CD8-positive, alpha-beta memory T cell (primary cell): ENCODE measurements at regions not wholly inside any gene's neighbourhood (a gene's known extent, or its start where the extent isn't known, plus 50 kb on each side); places are given as distances from the start of the nearest gene placed in this dataset.

Experiments used
- CTCF ChIA-PET: fragments of 350-600 bp; sonication (Branson Sonifier 250); formaldehyde crosslinking; loops from one replicate; lab custom pipeline; 2021; ENCODE audit warnings: antibody characterized with exemption; lab: Charles Lee
- POLR2A ChIA-PET: fragments of 350-600 bp; sonication (Branson Sonifier 250); formaldehyde crosslinking; loops from one replicate; lab custom pipeline; 2021; ENCODE audit warnings: antibody characterized with exemption; lab: Charles Lee
- DNase-seq, 5 donors: peaks; one replicate each; pipeline versions ENCODE4 v3.0.0 to v3.0.0-alpha.2; 2020 to 2022; ENCODE audit warnings: mixed read lengths in 1 of 5
- H3K27ac ChIP-seq: one replicate; pipeline ENCODE4 v1.7.0; 2013; ENCODE audit warnings: low read depth, mild to moderate bottlenecking, low read length, moderate library complexity
- H3K27me3 ChIP-seq: 2 replicates; pipeline ENCODE4 v1.7.0; 2013; ENCODE audit warnings: low read length, mild to moderate bottlenecking; ENCODE audit not compliant: insufficient read depth, poor library complexity, severe bottlenecking
- H3K36me3 ChIP-seq: 2 replicates; pipeline ENCODE4 v1.7.0; 2013; ENCODE audit warnings: mild to moderate bottlenecking, low read length, moderate library complexity; ENCODE audit not compliant: insufficient read depth
- H3K4me1 ChIP-seq: 2 replicates; pipeline ENCODE4 v1.7.0; 2013; ENCODE audit warnings: mild to moderate bottlenecking, low read length, moderate library complexity; ENCODE audit not compliant: insufficient read depth
- H3K4me3 ChIP-seq: 2 replicates; pipeline ENCODE4 v1.7.0; 2013; ENCODE audit warnings: mild to moderate bottlenecking, low read length
- H3K9me3 ChIP-seq: 2 replicates; pipeline ENCODE4 v1.7.0; 2013; ENCODE audit warnings: mild to moderate bottlenecking, low read length
- H3K27ac Mint-ChIP-seq, 8 donors: one replicate each; pipeline ENCODE4 v1.8.0; 2020 to 2021; ENCODE audit warnings: mixed read lengths in 8 of 8, mild to moderate bottlenecking in 6 of 8, inconsistent platforms in 3 of 8, moderate library complexity in 3 of 8
- H3K27me3 Mint-ChIP-seq, 2 donors: one replicate each; pipeline ENCODE4 v1.8.0; 2020 to 2021; ENCODE audit warnings: mixed read lengths in 2 of 2, mild to moderate bottlenecking in 1 of 2, moderate library complexity in 1 of 2
- H3K36me3 Mint-ChIP-seq, 3 donors: one replicate each; pipeline ENCODE4 v1.8.0; 2020 to 2021; ENCODE audit warnings: mixed read lengths in 3 of 3, inconsistent platforms in 1 of 3, mild to moderate bottlenecking in 1 of 3
- H3K4me1 Mint-ChIP-seq, 3 donors: one replicate each; pipeline ENCODE4 v1.8.0; 2020 to 2021; ENCODE audit warnings: mixed read lengths in 3 of 3, inconsistent platforms in 1 of 3, mild to moderate bottlenecking in 1 of 3
- H3K4me3 Mint-ChIP-seq, 7 donors: one replicate each; pipeline ENCODE4 v1.8.0; 2020 to 2021; ENCODE audit warnings: mixed read lengths in 7 of 7, mild to moderate bottlenecking in 6 of 7, moderate library complexity in 4 of 7, inconsistent platforms in 2 of 7
- H3K9me3 Mint-ChIP-seq, 5 donors: one replicate each; pipeline ENCODE4 v1.8.0; 2020 to 2022; ENCODE audit warnings: mixed read lengths in 5 of 5, mild to moderate bottlenecking in 3 of 5, moderate library complexity in 2 of 5, inconsistent platforms in 1 of 5

DNA sequence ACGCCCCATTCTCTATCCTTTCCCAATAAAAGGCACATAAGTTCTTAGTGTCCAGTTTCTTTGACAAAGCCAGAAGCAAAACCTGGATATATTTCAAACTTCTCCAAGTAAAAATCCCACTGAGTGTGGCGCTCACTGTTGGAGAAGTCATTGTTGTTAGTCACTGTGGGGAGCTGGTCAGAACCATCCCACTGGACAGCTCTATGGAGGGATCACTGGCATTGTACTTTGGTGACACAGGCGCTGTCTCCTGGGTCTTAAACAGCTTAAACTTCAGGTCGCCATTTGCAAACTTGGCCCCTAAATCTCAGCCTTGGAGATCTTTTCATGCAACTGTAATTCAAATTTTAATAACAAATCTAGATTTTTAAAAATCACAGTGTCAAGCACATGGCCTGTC lies 111.5 kb upstream of the SLC24A3 start:
- ChIA-PET POLR2A (no interaction called here), CTCF (no interaction called here)
- Histone ChIP-seq H3K36me3 (no peaks in the 10 kb centered on the region), H3K4me1 (no peaks in the 10 kb centered on the region), H3K27ac (no peak overlapping the region), H3K4me3 (no peak overlapping the region), H3K27me3 (no peaks in the 10 kb centered on the region), H3K9me3 (no peaks in the 10 kb centered on the region)
- Mint-ChIP-seq H3K9me3 (no peaks in the 10 kb centered on the region), H3K27me3 (peaks cover 0 to 3% of the 10 kb centered on the region in 2 donors), H3K4me1 (no peaks in the 10 kb centered on the region), H3K27ac (no peak overlapping the region), H3K36me3 (no peaks in the 10 kb centered on the region), H3K4me3 (no peak overlapping the region)
- no peak for DNase-seq

GRCh38 chr20:19104186-19104585 lies 108.3 kb upstream of the SLC24A3 start:
- Mint-ChIP-seq H3K27ac (no peak overlapping the region), H3K4me3 (no peak overlapping the region), H3K9me3 (no peaks in the 10 kb centered on the region), H3K36me3 (no peaks in the 10 kb centered on the region), H3K27me3 (no peaks in the 10 kb centered on the region), H3K4me1 (no peaks in the 10 kb centered on the region)
- Histone ChIP-seq H3K36me3 (no peaks in the 10 kb centered on the region), H3K9me3 (no peaks in the 10 kb centered on the region), H3K4me3 (no peak overlapping the region), H3K4me1 (no peaks in the 10 kb centered on the region), H3K27ac (no peak overlapping the region), H3K27me3 (no peaks in the 10 kb centered on the region)
- CTCF ChIA-PET = no interaction called here
- POLR2A ChIA-PET = no interaction called here
- DNase-seq = no peak

- Histone ChIP-seq H3K27me3 (no peaks in the 10 kb centered on the region), H3K4me1 (no peaks in the 10 kb centered on the region), H3K9me3 (no peaks in the 10 kb centered on the region), H3K4me3 (no peak overlapping the region), H3K36me3 (no peaks in the 10 kb centered on the region), H3K27ac (no peak overlapping the region)
- ChIA-PET POLR2A (no interaction called here), CTCF (no interaction called here)
- no peaks in the 10 kb centered on the region for H3K4me1 Mint-ChIP-seq
- no peak for DNase-seq
- H3K4me3 Mint-ChIP-seq = no peak overlapping the region
- H3K9me3 Mint-ChIP-seq = no peaks in the 10 kb centered on the region
- peaks cover 0 to 4% of the 10 kb centered on the region in 2 donors for H3K27me3 Mint-ChIP-seq
- H3K27ac Mint-ChIP-seq = no peak overlapping the region
- no peaks in the 10 kb centered on the region for H3K36me3 Mint-ChIP-seq
These were observed 104.3 kb upstream of the SLC24A3 start for GRCh38 chr20:19108155-19108554.

DNA sequence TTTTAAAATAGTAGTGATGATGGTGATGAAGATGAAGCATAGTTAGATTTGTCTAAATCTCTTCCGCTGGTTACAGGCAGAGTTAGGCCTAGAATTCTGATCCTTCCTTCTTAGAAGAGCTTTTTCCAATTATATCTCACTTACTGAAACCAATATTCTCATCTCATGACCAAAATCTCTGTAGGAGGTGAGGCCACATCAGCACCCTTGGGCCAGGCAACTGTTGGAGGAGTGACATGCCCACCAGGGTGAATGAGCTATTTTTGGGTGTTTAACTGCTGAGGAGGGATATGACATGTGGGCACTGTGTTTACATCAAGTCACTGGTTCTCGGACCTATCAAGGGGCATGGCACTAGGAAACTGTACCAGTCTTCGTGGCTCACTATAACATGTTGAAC lies 102.2 kb upstream of the SLC24A3 start:
- Histone ChIP-seq H3K27ac (no peak overlapping the region), H3K4me3 (no peak overlapping the region), H3K36me3 (no peaks in the 10 kb centered on the region), H3K4me1 (no peaks in the 10 kb centered on the region), H3K9me3 (no peaks in the 10 kb centered on the region), H3K27me3 (no peaks in the 10 kb centered on the region)
- no peak for DNase-seq
- H3K27ac Mint-ChIP-seq = peak overlapping the region in 1 of 8 donors; percentile 14
- no peak overlapping the region for H3K4me3 Mint-ChIP-seq
- CTCF ChIA-PET = no interaction called here
- peaks cover 0 to 4% of the 10 kb centered on the region in 2 donors for H3K27me3 Mint-ChIP-seq
- H3K4me1 Mint-ChIP-seq = no peaks in the 10 kb centered on the region
- POLR2A ChIA-PET = no interaction called here
- H3K9me3 Mint-ChIP-seq = no peaks in the 10 kb centered on the region
- H3K36me3 Mint-ChIP-seq = no peaks in the 10 kb centered on the region

DNA sequence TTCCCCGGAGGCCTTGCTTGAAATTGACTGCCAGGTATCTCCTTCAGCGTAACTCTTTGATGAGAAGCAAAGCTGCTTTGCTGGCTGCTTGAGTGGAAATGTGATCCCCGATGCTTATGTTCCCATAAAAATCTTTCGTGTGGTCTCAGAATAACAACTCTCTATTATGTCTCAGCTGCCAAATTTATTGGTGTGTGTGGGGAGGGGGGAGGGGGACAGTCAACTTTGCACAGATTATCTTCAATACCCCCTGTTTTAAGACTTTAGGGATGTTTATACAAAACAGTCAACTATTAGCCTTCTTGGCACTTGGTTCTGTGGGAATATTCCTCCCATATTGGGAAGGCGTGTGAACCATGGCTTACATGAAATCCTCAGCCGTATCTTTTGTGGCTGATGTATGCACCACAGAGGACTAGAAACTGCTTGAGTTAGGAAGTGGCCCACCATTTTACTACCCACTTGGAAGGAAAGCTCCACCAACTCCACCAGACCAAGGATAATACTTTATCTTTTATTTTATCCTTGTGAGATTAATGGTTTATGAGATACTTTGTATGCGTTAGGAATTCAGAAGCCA lies 101.5 kb upstream of the SLC24A3 start:
- CTCF ChIA-PET = no interaction called here
- no peaks in the 10 kb centered on the region for H3K36me3 Mint-ChIP-seq
- Histone ChIP-seq H3K36me3 (no peaks in the 10 kb centered on the region), H3K27ac (no peak overlapping the region), H3K9me3 (no peaks in the 10 kb centered on the region), H3K27me3 (no peaks in the 10 kb centered on the region), H3K4me3 (no peak overlapping the region), H3K4me1 (no peaks in the 10 kb centered on the region)
- no peaks in the 10 kb centered on the region for H3K4me1 Mint-ChIP-seq
- DNase-seq = no peak
- H3K9me3 Mint-ChIP-seq = no peaks in the 10 kb centered on the region
- H3K27ac Mint-ChIP-seq = no peak overlapping the region
- H3K27me3 Mint-ChIP-seq = peaks cover 0 to 4% of the 10 kb centered on the region in 2 donors
- no peak overlapping the region for H3K4me3 Mint-ChIP-seq
- POLR2A ChIA-PET = no interaction called here

- no peaks in the 10 kb centered on the region for H3K36me3 Mint-ChIP-seq
- no peaks in the 10 kb centered on the region for H3K4me1 Mint-ChIP-seq
- no peaks in the 10 kb centered on the region for H3K9me3 Mint-ChIP-seq
- H3K36me3 ChIP-seq = no peaks in the 10 kb centered on the region
- ChIA-PET POLR2A (no interaction called here), CTCF (no interaction called here)
- no peaks in the 10 kb centered on the region for H3K27me3 ChIP-seq
- no peaks in the 10 kb centered on the region for H3K4me1 ChIP-seq
- H3K4me3 Mint-ChIP-seq = no peak overlapping the region
- H3K27me3 Mint-ChIP-seq = peaks cover 0 to 4% of the 10 kb centered on the region in 2 donors
- DNase-seq = no peak
- H3K4me3 ChIP-seq = no peak overlapping the region
- H3K27ac ChIP-seq = no peak overlapping the region
- H3K27ac Mint-ChIP-seq = no peak overlapping the region
- no peaks in the 10 kb centered on the region for H3K9me3 ChIP-seq
These were observed 99.6 kb upstream of the SLC24A3 start for GRCh38 chr20:19112828-19113227.

- no peak overlapping the region for H3K4me3 Mint-ChIP-seq
- peaks cover 0 to 4% of the 10 kb centered on the region in 2 donors for H3K27me3 Mint-ChIP-seq
These were observed 99.0 kb upstream of the SLC24A3 start for GRCh38 chr20:19113343-19113930.

GRCh38 chr20:19114410-19114809 lies 98.0 kb upstream of the SLC24A3 start:
- no peaks in the 10 kb centered on the region for H3K4me1 ChIP-seq
- H3K9me3 ChIP-seq = no peaks in the 10 kb centered on the region
- POLR2A ChIA-PET = no interaction called here
- H3K27me3 ChIP-seq = no peaks in the 10 kb centered on the region
- no peak overlapping the region for H3K27ac ChIP-seq
- no peak for DNase-seq
- no peak overlapping the region for H3K4me3 ChIP-seq
- no peaks in the 10 kb centered on the region for H3K36me3 ChIP-seq
- H3K4me3 Mint-ChIP-seq = no peak overlapping the region
- peaks cover 0 to 4% of the 10 kb centered on the region in 2 donors for H3K27me3 Mint-ChIP-seq
- CTCF ChIA-PET = interaction anchor here (0.7 kb wide), 1 partner anchor 1070 kb away, joined by 3 read pairs; no protein-coding TSS in a partner anchor
- H3K9me3 Mint-ChIP-seq = no peaks in the 10 kb centered on the region
- no peaks in the 10 kb centered on the region for H3K4me1 Mint-ChIP-seq
- no peaks in the 10 kb centered on the region for H3K36me3 Mint-ChIP-seq
- H3K27ac Mint-ChIP-seq = no peak overlapping the region

More at GRCh38 chr20:19113343-19113930, 99.0 kb upstream of the SLC24A3 start:
- Mint-ChIP-seq H3K9me3 (no peaks in the 10 kb centered on the region), H3K4me1 (no peaks in the 10 kb centered on the region), H3K36me3 (no peaks in the 10 kb centered on the region), H3K27ac (no peak overlapping the region)
- POLR2A ChIA-PET = no interaction called here
- DNase-seq = no peak
- Histone ChIP-seq H3K27me3 (no peaks in the 10 kb centered on the region), H3K36me3 (no peaks in the 10 kb centered on the region), H3K27ac (no peak overlapping the region), H3K4me3 (no peak overlapping the region), H3K4me1 (no peaks in the 10 kb centered on the region), H3K9me3 (no peaks in the 10 kb centered on the region)
- CTCF ChIA-PET = no interaction called here
